Left forelimb (tissue), 1 donor: ENCODE measurements at regions not wholly inside any gene's neighbourhood (a gene's known extent, or its start where the extent isn't known, plus 50 kb on each side); places are given as distances from the start of the nearest gene placed in this dataset.

ENCODE experiments used
- DNase-seq: peaks from one replicate; pipeline ENCODE4 v3.0.0-alpha.2; 2018; ENCODE audit warnings: low spot score

GRCh38 chr5:128591598-128592455 lies 53.8 kb upstream of the FBN2 start:
- DNase-seq, result no peak

- DNase-seq, result no peak
Measured at GRCh38 chr5:128596071-128596470, 58.0 kb upstream of the FBN2 start.

- DNase-seq, result no peak
Measured at GRCh38 chr5:128597156-128597555, 59.1 kb upstream of the FBN2 start.

GRCh38 chr5:128613128-128613527 lies 75.1 kb upstream of the FBN2 start:
- DNase-seq, result no peak

- no peak for DNase-seq
Measured at GRCh38 chr5:128613766-128614165, 75.7 kb upstream of the FBN2 start.

- no peak for DNase-seq
Measured at GRCh38 chr5:128615578-128615977, 77.5 kb upstream of the FBN2 start.

- DNase-seq, result no peak
Measured at GRCh38 chr5:128626536-128627090, 88.6 kb upstream of the FBN2 start.

GRCh38 chr5:128627939-128628338 lies 89.9 kb upstream of the FBN2 start:
- no peak for DNase-seq

GRCh38 chr5:128629157-128629556 lies 91.1 kb upstream of the FBN2 start:
- DNase-seq, result no peak

GRCh38 chr5:128630121-128630520 lies 92.1 kb upstream of the FBN2 start:
- DNase-seq, result no peak

GRCh38 chr5:128631771-128632170 lies 93.7 kb upstream of the FBN2 start:
- no peak for DNase-seq

GRCh38 chr5:128632264-128632663 lies 94.2 kb upstream of the FBN2 start:
- no peak for DNase-seq

- no peak for DNase-seq
Measured at GRCh38 chr5:128633901-128634300, 95.9 kb upstream of the FBN2 start.

GRCh38 chr5:128635379-128635778 lies 97.3 kb upstream of the FBN2 start:
- DNase-seq, result no peak

GRCh38 chr5:128636361-128636760 lies 98.3 kb upstream of the FBN2 start:
- DNase-seq, result no peak

- no peak for DNase-seq
Measured at GRCh38 chr5:128637031-128637430, 99.0 kb upstream of the FBN2 start.

GRCh38 chr5:128641861-128642260 lies 103.8 kb upstream of the FBN2 start:
- no peak for DNase-seq

- no peak for DNase-seq
Measured at GRCh38 chr5:128644863-128645262, 106.8 kb upstream of the FBN2 start.

GRCh38 chr5:128645581-128645980 lies 107.5 kb upstream of the FBN2 start:
- no peak for DNase-seq

- DNase-seq, result no peak
Measured at GRCh38 chr5:128646176-128646575, 108.1 kb upstream of the FBN2 start.

- DNase-seq, result no peak
Measured at GRCh38 chr5:128649192-128649591, 111.1 kb upstream of the FBN2 start.

GRCh38 chr5:128662997-128663396 lies 125.0 kb upstream of the FBN2 start:
- DNase-seq, result no peak

- no peak for DNase-seq
Measured at GRCh38 chr5:128665747-128666355, 127.8 kb upstream of the FBN2 start.
